ENCODE measurements at regions not wholly inside any gene's neighbourhood (a gene's known extent, or its start where the extent isn't known, plus 50 kb on each side); places are given as distances from the start of the nearest gene placed in this dataset.
A peak's percentile ranks its signal among the peaks of the same experiment; 100 is the strongest.

DNA sequence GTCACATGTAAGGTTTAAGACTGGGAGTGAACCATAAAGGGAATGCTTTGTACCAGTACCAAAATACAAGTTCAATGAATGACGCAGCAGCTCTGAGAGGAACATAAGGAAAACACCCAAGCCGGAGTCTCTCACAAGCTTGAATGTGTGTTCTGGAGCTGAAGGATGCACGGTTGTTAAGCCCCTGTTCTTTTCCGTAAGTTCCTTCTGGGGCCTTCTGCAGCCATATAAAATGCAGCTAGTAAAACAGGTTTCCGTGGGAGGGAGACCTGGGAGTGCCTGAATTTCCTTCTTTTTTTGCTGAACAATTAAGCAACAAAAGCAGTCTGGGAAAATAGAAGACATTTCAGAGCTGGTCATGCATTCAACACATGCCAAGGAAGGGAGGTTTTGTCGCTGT, 73.2 kb upstream of the JAG1 start:
- H3K36me3 Mint-ChIP-seq (ENCODE audit: low read depth): no peaks in the 10 kb centered on the region
- TF ChIP-seq, protein P1, sequence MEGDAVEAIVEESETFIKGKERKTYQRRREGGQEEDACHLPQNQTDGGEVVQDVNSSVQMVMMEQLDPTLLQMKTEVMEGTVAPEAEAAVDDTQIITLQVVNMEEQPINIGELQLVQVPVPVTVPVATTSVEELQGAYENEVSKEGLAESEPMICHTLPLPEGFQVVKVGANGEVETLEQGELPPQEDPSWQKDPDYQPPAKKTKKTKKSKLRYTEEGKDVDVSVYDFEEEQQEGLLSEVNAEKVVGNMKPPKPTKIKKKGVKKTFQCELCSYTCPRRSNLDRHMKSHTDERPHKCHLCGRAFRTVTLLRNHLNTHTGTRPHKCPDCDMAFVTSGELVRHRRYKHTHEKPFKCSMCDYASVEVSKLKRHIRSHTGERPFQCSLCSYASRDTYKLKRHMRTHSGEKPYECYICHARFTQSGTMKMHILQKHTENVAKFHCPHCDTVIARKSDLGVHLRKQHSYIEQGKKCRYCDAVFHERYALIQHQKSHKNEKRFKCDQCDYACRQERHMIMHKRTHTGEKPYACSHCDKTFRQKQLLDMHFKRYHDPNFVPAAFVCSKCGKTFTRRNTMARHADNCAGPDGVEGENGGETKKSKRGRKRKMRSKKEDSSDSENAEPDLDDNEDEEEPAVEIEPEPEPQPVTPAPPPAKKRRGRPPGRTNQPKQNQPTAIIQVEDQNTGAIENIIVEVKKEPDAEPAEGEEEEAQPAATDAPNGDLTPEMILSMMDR (IDR thresholded peaks at IDR 0.05; ENCODE audit: unreplicated experiment in 3 of 3): no peak
- H3K27me3 Mint-ChIP-seq (ENCODE audit: low read depth): no peaks in the 10 kb centered on the region
- no peaks in the 10 kb centered on the region for H3K9me3 Mint-ChIP-seq
- H3K4me3 Mint-ChIP-seq: no peak overlapping the region
- peak overlapping the region; percentile 76 to 91 (median 77) for H3K27ac Mint-ChIP-seq
- peaks cover 10% of the 10 kb centered on the region for H3K4me1 Mint-ChIP-seq

- Mint-ChIP-seq H3K4me1 (peaks cover 11% of the 10 kb centered on the region), H3K27ac (no peak overlapping the region), H3K4me3 (no peak overlapping the region), H3K27me3 (ENCODE audit: low read depth) (peaks cover under 1% of the 10 kb centered on the region), H3K36me3 (ENCODE audit: low read depth) (no peaks in the 10 kb centered on the region), H3K9me3 (no peaks in the 10 kb centered on the region)
- TF ChIP-seq, protein P1 (IDR thresholded peaks at IDR 0.05; ENCODE audit: unreplicated experiment in 3 of 3): no peak
These were observed 75.3 kb upstream of the JAG1 start for GRCh38 chr20:10749084-10749483.

DNA sequence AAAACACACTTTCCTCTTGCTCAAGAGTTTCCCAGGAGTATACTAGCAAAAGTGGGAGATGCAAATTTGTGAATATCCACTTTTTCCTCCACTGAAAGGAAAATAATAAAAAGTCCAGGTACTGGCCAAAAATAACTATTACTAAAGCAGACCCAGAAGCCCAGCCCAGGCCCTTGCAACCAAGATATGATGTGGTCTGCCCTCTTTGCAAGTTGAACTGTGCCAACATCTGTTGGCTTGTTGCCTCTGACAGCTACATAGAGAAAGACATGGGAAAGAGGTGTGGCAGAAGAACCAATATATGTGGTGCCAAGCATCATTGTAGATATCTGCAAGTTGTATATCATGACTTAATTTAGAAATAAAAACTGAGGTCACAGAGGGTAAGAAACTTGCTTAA, 78.4 kb upstream of the JAG1 start:
- peaks cover 23% of the 10 kb centered on the region for H3K4me1 Mint-ChIP-seq
- H3K27me3 Mint-ChIP-seq (ENCODE audit: low read depth): peaks cover 4% of the 10 kb centered on the region
- TF ChIP-seq, protein P1 (IDR thresholded peaks at IDR 0.05; ENCODE audit: unreplicated experiment in 3 of 3): no peak
- no peaks in the 10 kb centered on the region for H3K36me3 Mint-ChIP-seq (ENCODE audit: low read depth)
- H3K27ac Mint-ChIP-seq: no peak overlapping the region
- no peaks in the 10 kb centered on the region for H3K9me3 Mint-ChIP-seq
- H3K4me3 Mint-ChIP-seq: no peak overlapping the region

DNA sequence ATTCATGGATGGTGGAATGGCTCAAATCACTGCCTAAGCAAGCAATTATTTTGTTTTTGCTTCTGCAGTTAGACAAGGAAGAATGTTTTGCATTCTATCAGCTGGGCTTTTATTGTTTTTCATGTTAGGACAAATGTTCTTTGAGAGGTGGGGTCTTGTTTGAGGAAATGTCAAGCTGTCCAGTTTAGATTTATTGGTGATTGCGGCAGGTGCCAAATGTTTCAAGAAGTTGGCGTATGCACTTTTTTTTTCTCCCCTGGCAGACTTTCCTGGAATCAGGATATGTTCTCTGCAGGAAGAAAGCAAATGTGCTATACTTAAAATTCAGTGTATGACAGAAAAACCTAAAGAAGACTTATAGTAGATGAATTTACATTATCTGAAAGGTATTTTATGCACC, 81.0 kb upstream of the JAG1 start:
- no peaks in the 10 kb centered on the region for H3K36me3 Mint-ChIP-seq (ENCODE audit: low read depth)

DNA sequence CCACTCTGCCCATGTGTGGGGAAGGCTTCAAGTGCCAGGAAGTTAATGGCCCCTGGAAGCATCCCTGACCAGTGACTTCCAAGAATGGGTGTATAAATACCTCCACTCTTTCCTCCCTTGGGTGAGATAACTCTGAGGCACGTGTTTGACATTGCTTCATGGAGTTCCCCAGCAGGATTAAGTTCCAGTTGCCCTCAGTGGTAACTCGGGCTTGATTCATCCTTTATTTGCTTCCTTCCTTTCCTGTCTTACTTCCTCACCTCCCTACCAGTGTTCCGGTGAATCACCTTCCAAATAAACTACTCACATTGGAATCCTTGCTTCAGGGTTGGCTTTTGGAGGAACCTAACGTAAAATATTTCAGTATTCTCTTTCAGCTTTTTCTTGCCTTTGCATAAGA, 84.6 kb upstream of the JAG1 start:
- H3K9me3 Mint-ChIP-seq: peaks cover 2% of the 10 kb centered on the region
- no peak overlapping the region for H3K4me3 Mint-ChIP-seq
- peaks cover 31% of the 10 kb centered on the region for H3K4me1 Mint-ChIP-seq
- H3K27ac Mint-ChIP-seq: no peak overlapping the region
- TF ChIP-seq, protein P1 (IDR thresholded peaks at IDR 0.05; ENCODE audit: unreplicated experiment in 3 of 3): no peak
- no peaks in the 10 kb centered on the region for H3K36me3 Mint-ChIP-seq (ENCODE audit: low read depth)
- peaks cover 9% of the 10 kb centered on the region for H3K27me3 Mint-ChIP-seq (ENCODE audit: low read depth)

More for the DNA sequence above, 81.0 kb upstream of the JAG1 start:
- H3K9me3 Mint-ChIP-seq: peaks cover 2% of the 10 kb centered on the region
- TF ChIP-seq, protein P1 (IDR thresholded peaks at IDR 0.05; ENCODE audit: unreplicated experiment in 3 of 3): no peak
- H3K27me3 Mint-ChIP-seq (ENCODE audit: low read depth): peaks cover 9% of the 10 kb centered on the region
- no peak overlapping the region for H3K4me3 Mint-ChIP-seq
- H3K27ac Mint-ChIP-seq: peak overlapping the region in 1 of 3 experiments; percentile 73
- peaks cover 17% of the 10 kb centered on the region for H3K4me1 Mint-ChIP-seq

- H3K4me3 Mint-ChIP-seq: no peak overlapping the region
- H3K36me3 Mint-ChIP-seq (ENCODE audit: low read depth): no peaks in the 10 kb centered on the region
- TF ChIP-seq, protein P1 (IDR thresholded peaks at IDR 0.05; ENCODE audit: unreplicated experiment in 3 of 3): no peak
These were observed 87.4 kb upstream of the JAG1 start for GRCh38 chr20:10761232-10761631.

More at GRCh38 chr20:10761232-10761631, 87.4 kb upstream of the JAG1 start:
- Mint-ChIP-seq H3K27me3 (ENCODE audit: low read depth) (peaks cover 5% of the 10 kb centered on the region), H3K9me3 (peaks cover 2% of the 10 kb centered on the region), H3K4me1 (peaks cover 25% of the 10 kb centered on the region), H3K27ac (no peak overlapping the region)

All from nephron (organoid).